Small intestine (tissue), 7 donors: ENCODE measurements at regions not wholly inside any gene's neighbourhood (a gene's known extent, or its start where the extent isn't known, plus 50 kb on each side); places are given as distances from the start of the nearest gene placed in this dataset.
"Not testable (repeated sequence)": the region's sequence is repeated elsewhere in the genome, so short reads cannot be mapped to it uniquely, and the experiment has no call there.

ENCODE experiments used
- DNase-seq, 2 donors: peaks; one replicate each; pipeline versions ENCODE4 v3.0.0 to v3.0.0-alpha.2; 2013
- FAIRE-seq: peaks from 2 replicates; lab custom pipeline; 2012; peaks lifted over from hg19 to GRCh38; lab: Jason Lieb, UNC
- H3K27ac ChIP-seq, 3 donors: one replicate each; pipeline ENCODE4 v1.5.1; 2013; ENCODE audit warnings: low read length in 2 of 3, mild to moderate bottlenecking in 2 of 3, control low read depth in 1 of 3, inconsistent platforms in 1 of 3, low read depth in 1 of 3, moderate library complexity in 1 of 3
- H3K27me3 ChIP-seq, 3 donors: one replicate each; pipeline ENCODE4 v1.6.1; 2013; ENCODE audit warnings: low read length in 3 of 3, inconsistent platforms in 1 of 3; ENCODE audit not compliant: control insufficient read depth in 3 of 3, insufficient read depth in 3 of 3
- H3K36me3 ChIP-seq, 3 donors: one replicate each; pipeline ENCODE4 v1.6.1; 2013; ENCODE audit warnings: low read length in 3 of 3, inconsistent platforms in 1 of 3, low read depth in 1 of 3, mild to moderate bottlenecking in 1 of 3, moderate library complexity in 1 of 3; ENCODE audit not compliant: control insufficient read depth in 3 of 3, insufficient read depth in 2 of 3
- H3K4me1 ChIP-seq, 3 donors: one replicate each; pipeline ENCODE4 v1.6.1; 2013; ENCODE audit warnings: low read length in 2 of 3, inconsistent platforms in 1 of 3, low read depth in 1 of 3, mild to moderate bottlenecking in 1 of 3, moderate library complexity in 1 of 3; ENCODE audit not compliant: control insufficient read depth in 3 of 3, insufficient read depth in 2 of 3
- H3K4me3 ChIP-seq, 3 donors: one replicate each; pipeline ENCODE4 v1.5.1; 2013; ENCODE audit warnings: low read length in 3 of 3, control low read depth in 1 of 3, inconsistent platforms in 1 of 3, low read depth in 1 of 3, mild to moderate bottlenecking in 1 of 3, moderate library complexity in 1 of 3
- H3K9me3 ChIP-seq, 2 donors: one replicate each; pipeline ENCODE4 v1.6.1; 2013; ENCODE audit warnings: low read depth in 1 of 2, low read length in 1 of 2; ENCODE audit not compliant: control insufficient read depth in 2 of 2, insufficient read depth in 1 of 2
- WGBS, 3 donors: extraction: QIAGEN DNeasy Blood & Tissue Kit; methylation state at CpG; one replicate each; pipeline ENCODE4 v1.1.7; 2013; 5-methylcytosine and 5-hydroxymethylcytosine counted together
- donor health status: healthy with polysubstance abuse.
- donor health status: control.
- donor health status: control.
- donor health status: Bipolar disorder and iron deficiency.
- donor health status: healthy.

DNA sequence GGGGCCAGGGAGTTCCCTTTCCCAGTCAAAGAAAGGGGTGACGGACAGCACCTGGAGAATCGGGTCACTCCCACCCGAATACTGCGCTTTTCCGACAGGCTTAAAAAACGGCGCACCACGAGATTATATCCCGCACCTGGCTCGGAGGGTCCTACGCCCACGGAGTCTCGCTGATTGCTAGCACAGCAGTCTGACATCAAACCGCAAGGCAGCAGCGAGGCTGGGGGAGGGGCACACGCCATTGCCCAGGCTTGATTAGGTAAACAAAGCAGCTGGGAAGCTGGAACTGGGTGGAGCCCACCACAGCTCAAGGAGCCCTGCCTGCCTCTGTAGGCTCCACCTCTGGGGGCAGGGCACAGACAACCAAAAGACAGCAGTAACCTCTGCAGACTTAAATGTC, 223.6 kb downstream of the ETV1 start:
- H3K4me3 ChIP-seq, H3K36me3 ChIP-seq, DNase-seq, H3K27me3 ChIP-seq, H3K27ac ChIP-seq, H3K9me3 ChIP-seq, FAIRE-seq, H3K4me1 ChIP-seq: not testable (repeated sequence)
- WGBS, 3 donors: 84 to 96% (median 95%) methylated on average over 6 to 16 of the region's 16 CpGs

DNA sequence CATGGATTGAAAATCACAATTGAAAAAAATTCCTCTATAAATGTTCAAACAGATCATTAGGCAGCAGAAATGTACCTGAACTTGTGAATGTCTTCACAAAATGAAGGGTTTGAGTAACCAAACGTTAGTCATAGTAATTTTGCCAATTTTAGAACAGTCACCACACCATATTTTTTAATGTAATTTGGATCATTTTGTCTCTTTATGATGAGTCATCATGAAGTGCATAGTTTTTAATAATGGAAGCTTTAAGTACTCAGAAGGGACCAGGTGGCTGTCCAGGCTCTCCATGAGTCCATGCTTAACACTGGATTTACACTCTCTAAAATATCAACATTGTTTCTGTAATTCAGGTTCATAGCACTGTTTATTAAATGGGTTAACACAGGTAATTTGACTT, 219.2 kb downstream of the ETV1 start:
- Histone ChIP-seq H3K9me3 (no peaks in the 10 kb centered on the region), H3K36me3 (no peaks in the 10 kb centered on the region), H3K27ac (no peak overlapping the region), H3K4me3 (no peak overlapping the region), H3K27me3 (no peaks in the 10 kb centered on the region), H3K4me1 (no peaks in the 10 kb centered on the region)
- WGBS, 3 donors: 31 to 55% (median 51%) methylated on average over 1 of the region's 1 CpG
- no peak for DNase-seq
- no peak for FAIRE-seq

DNA sequence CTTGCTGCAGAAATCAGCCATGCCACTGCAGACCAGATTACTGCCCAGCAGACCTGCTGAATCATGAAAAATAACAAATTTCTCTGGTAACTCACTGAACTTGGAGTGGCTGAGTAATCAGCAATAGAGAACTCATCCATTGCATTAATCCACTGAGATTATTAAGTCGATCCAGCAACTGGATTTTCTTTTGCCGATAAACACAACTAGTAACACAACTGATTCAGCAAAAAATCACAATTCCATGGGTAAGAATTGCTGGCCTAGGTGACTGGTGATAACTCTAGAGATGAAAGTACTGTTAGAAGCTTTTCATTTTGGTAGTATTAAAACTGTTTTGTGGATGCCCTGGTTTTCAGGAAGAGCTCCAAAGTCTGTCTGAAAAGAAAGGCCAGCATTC, 214.5 kb downstream of the ETV1 start:
- FAIRE-seq: no peak
- 92 to 96% (median 94%) methylated on average over 2 of the region's 2 CpGs for WGBS, 3 donors

DNA sequence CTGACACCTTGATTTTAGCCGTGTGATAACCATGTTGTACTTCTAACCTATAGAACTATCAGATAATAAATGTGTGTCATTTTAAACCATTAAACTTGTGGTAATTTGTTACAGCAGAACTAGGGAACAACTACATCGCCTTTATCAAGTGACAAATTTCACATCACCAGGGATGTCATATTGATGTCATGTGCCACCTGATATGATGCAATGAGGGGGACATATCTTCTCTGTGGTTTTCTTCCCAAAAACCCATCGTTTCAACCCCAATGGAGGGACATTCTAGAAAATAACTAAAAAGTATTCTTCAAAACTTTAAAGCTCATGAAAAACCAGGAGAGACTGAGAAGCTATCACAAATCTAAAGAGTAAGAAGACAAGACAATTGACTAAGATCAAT, 212.2 kb downstream of the ETV1 start:
- H3K27ac ChIP-seq: no peak overlapping the region
- no peak overlapping the region for H3K4me3 ChIP-seq
- no peaks in the 10 kb centered on the region for H3K9me3 ChIP-seq
- no peak for DNase-seq
- no peaks in the 10 kb centered on the region for H3K27me3 ChIP-seq
- FAIRE-seq: no peak
- no peaks in the 10 kb centered on the region for H3K4me1 ChIP-seq
- H3K36me3 ChIP-seq: no peaks in the 10 kb centered on the region
- 66 to 82% (median 72%) methylated on average over 3 of the region's 3 CpGs for WGBS, 3 donors

More for the DNA sequence above, 214.5 kb downstream of the ETV1 start:
- Histone ChIP-seq H3K36me3 (no peaks in the 10 kb centered on the region), H3K4me1 (no peaks in the 10 kb centered on the region), H3K4me3 (no peak overlapping the region), H3K9me3 (no peaks in the 10 kb centered on the region), H3K27ac (no peak overlapping the region), H3K27me3 (no peaks in the 10 kb centered on the region)
- DNase-seq: no peak

DNA sequence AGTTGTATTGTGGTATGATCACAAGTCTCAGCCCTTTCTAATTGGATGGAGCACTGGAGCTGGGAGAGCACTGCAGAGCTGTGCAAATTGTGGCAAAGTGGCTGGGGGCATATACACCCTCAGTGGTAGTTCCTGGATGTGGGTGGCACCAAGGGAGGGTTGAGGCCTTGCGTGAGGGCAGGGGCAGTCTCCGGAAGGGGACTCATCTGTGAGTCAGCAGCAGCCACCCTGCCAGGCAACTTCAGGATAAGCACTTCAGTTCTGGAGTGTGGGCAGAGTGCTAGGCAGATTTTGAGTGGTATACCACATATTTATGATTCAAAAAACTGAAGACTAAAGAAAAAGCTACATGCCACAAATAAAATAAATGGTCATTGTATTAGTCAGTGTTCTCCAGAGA, 210.5 kb downstream of the ETV1 start:
- H3K36me3 ChIP-seq: no peaks in the 10 kb centered on the region
- 91 to 94% (median 92%) methylated on average over 2 of the region's 2 CpGs for WGBS, 3 donors
- H3K4me3 ChIP-seq: no peak overlapping the region
- FAIRE-seq (no peak), DNase-seq (no peak)
- no peaks in the 10 kb centered on the region for H3K27me3 ChIP-seq
- H3K27ac ChIP-seq: no peak overlapping the region
- H3K4me1 ChIP-seq: no peaks in the 10 kb centered on the region
- no peaks in the 10 kb centered on the region for H3K9me3 ChIP-seq

DNA sequence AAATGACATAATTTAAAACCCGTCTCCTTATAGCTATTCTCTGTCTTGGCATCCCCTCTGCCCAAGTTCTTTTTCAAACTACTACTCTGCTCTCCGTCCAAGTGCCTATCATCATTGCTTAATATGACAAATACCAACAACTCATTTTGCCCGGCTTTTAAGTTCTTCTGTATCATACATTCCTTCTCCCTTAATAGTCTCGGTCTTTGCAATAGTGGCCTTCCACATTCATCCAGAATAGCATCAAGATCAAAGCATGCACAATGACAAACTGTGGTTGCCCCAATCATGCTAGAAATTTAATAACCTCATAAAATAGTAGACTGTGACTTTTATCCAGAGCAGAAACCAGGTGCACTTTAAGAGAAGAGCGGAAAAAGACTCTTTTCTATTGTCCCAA, 198.9 kb downstream of the ETV1 start:
- Histone ChIP-seq H3K4me1 (no peaks in the 10 kb centered on the region), H3K27ac (no peak overlapping the region), H3K36me3 (no peaks in the 10 kb centered on the region), H3K4me3 (no peak overlapping the region), H3K27me3 (no peaks in the 10 kb centered on the region), H3K9me3 (no peaks in the 10 kb centered on the region)
- DNase-seq: no peak
- no peak for FAIRE-seq
- WGBS, 3 donors: 79 to 87% (median 82%) methylated on average over 5 of the region's 5 CpGs

DNA sequence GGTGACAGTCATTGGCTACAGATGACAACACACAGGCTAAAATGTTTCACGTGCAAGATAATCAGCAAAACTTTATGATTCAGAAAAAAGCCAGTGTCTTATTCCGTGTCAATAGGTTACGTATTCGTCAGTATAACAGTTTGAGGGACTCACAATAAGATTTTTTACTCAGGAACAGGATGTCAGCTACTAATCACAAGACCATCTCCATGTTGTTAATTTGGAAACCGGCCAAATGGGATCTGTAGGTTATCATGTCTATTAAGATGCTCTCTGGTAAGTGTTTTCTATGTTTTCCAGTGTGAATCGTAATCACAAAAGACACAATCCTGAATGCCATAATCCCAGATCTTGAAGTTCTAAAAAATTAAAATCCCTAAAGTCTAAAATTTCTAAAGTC, 197.3 kb downstream of the ETV1 start:
- no peaks in the 10 kb centered on the region for H3K27me3 ChIP-seq
- H3K27ac ChIP-seq: no peak overlapping the region
- H3K4me1 ChIP-seq: no peaks in the 10 kb centered on the region
- DNase-seq (no peak), FAIRE-seq (no peak)
- H3K36me3 ChIP-seq: no peaks in the 10 kb centered on the region
- no peak overlapping the region for H3K4me3 ChIP-seq
- H3K9me3 ChIP-seq: no peaks in the 10 kb centered on the region
- 76 to 81% (median 81%) methylated on average over 6 of the region's 6 CpGs for WGBS, 3 donors

DNA sequence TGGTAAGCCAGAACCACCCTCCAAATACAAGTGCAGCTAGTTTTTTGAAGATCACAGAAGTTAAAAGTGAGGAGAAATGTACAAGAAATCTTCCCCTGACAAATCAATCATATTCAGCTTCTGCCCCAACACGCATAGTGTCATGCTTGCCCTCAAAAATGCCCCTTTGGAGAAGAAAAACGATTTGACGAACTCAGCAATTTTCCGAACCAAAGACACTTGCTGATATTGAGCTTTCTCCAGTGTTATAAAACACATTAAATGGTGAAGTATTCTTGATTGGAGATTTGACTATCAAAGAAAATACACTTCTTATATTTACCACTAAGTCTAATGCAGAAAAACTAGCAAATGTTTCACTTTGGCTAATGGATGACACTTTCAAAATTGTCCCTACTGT, 195.5 kb downstream of the ETV1 start:
- no peaks in the 10 kb centered on the region for H3K4me1 ChIP-seq
- H3K27me3 ChIP-seq: no peaks in the 10 kb centered on the region
- no peak overlapping the region for H3K4me3 ChIP-seq
- no peak for DNase-seq
- no peak overlapping the region for H3K27ac ChIP-seq
- WGBS, 3 donors: 86 to 87% (median 86%) methylated on average over 4 of the region's 4 CpGs
- H3K36me3 ChIP-seq: no peaks in the 10 kb centered on the region
- FAIRE-seq: no peak
- H3K9me3 ChIP-seq: no peaks in the 10 kb centered on the region

DNA sequence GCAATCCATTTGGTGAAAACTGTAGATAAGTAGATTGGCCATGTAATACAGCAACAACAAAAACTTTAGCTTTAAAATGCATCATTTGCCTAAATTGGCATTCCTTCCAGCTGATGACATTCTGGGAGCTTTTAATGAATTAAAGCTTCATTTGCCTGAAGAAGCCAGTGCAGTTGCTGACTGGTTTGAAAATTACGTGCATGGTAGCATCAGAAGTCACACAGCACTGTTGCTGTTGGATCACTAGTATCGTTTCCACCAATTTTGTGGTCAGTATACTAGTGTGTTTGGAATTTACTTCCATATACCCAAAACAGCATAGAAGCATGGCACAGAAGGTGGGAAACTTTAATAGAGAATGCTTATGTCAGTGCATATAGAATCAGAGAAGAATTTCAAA, 194.9 kb downstream of the ETV1 start:
- no peak overlapping the region for H3K27ac ChIP-seq
- WGBS, 3 donors: 79 to 94% (median 93%) methylated on average over 2 of the region's 2 CpGs
- no peak overlapping the region for H3K4me3 ChIP-seq
- no peak for DNase-seq
- FAIRE-seq: no peak
- H3K4me1 ChIP-seq: no peaks in the 10 kb centered on the region
- H3K36me3 ChIP-seq: no peaks in the 10 kb centered on the region
- no peaks in the 10 kb centered on the region for H3K9me3 ChIP-seq
- H3K27me3 ChIP-seq: no peaks in the 10 kb centered on the region
